SH-SY5Y (cell line): ENCODE measurements at regions not wholly inside any gene's neighbourhood (a gene's known extent, or its start where the extent isn't known, plus 50 kb on each side); places are given as distances from the start of the nearest gene placed in this dataset.

ENCODE experiments used
- GATA2 ChIP-seq: IDR thresholded peaks from 2 replicates; pipeline ENCODE4 v1.6.1; 2011; ENCODE audit warnings: mild to moderate bottlenecking, low read depth, low read length
- GATA3 ChIP-seq: IDR thresholded peaks from 2 replicates; pipeline ENCODE4 v1.6.1; 2011; ENCODE audit warnings: low read depth, mild to moderate bottlenecking, low read length, moderate library complexity

DNA sequence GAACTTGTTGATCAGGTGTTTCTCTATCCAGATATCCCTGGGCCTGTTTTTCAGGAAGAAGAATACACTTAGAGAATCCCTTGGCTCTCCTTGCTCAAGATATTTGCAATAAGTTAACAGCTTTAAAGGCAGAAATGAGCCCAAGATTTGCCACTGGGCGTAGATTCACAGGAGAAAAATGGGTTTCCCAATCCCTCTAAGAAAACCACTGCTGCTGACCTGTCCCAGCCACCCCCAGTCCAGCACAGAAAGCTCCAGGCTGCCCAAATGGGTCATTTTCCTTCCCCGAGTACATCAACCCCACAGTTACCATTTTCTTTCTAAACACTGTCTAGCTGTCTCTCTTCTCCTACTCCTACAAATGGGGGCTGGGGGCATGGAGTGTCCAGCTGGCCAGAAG, 67.3 kb downstream of the ANKRD60 start:
- no peak for TF ChIP-seq GATA2
- no peak for TF ChIP-seq GATA3
